Caco-2 (cell line): ENCODE measurements at regions not wholly inside any gene's neighbourhood (a gene's known extent, or its start where the extent isn't known, plus 50 kb on each side); places are given as distances from the start of the nearest gene placed in this dataset.

Experiments
- BruUV-seq: library from RNA; stranded (reverse); fragments of 400-500 nt; replicated peaks from 2 replicates; lab custom pipeline; 2021; lab: Mats Ljungman, UMichigan
- CTCF ChIA-PET: fragments of 300-600 bp; sonication (Branson Sonifier 250); formaldehyde crosslinking; loops from one replicate; lab custom pipeline; 2022; ENCODE audit warnings: antibody characterized with exemption; lab: Charles Lee
- POLR2A ChIA-PET: fragments of 300-600 bp; sonication (Branson Sonifier 250); formaldehyde crosslinking; loops from one replicate; lab custom pipeline; 2022; ENCODE audit warnings: antibody characterized with exemption; lab: Charles Lee
- DNase-seq, 2 experiments: peaks; one replicate each; pipeline versions ENCODE4 v3.0.0 to v3.0.0-alpha.2; 2020 to 2022
- H3K27me3 ChIP-seq: replicated peaks from 2 replicates; pipeline ENCODE4 v1.6.0; 2011; ENCODE audit warnings: low read length; ENCODE audit not compliant: control insufficient read depth, insufficient read depth
- H3K36me3 ChIP-seq: 2 replicates; pipeline ENCODE4 v1.5.1; 2011; ENCODE audit warnings: low read length; ENCODE audit not compliant: control insufficient read depth, insufficient read depth
- H3K4me1 ChIP-seq: fragments of 250-450 bp; sonication (Bioruptor Pico); 2 replicates; pipeline ENCODE4 v1.5.1; 2020; ENCODE audit warnings: mild to moderate bottlenecking
- H3K4me3 ChIP-seq: 2 replicates; pipeline ENCODE4 v1.5.1; 2011; ENCODE audit warnings: low read depth, mild to moderate bottlenecking, control low read depth, low read length
- H3K9me3 ChIP-seq: fragments of 250-450 bp; sonication (Bioruptor Pico); 2 replicates; pipeline ENCODE4 v1.5.1; 2020; ENCODE audit warnings: mild to moderate bottlenecking, moderate library complexity
- H3K27ac Mint-ChIP-seq: one replicate; pipeline ENCODE4 v1.8.0; 2022; ENCODE audit warnings: mixed read lengths; ENCODE audit not compliant: unreplicated experiment
- H3K27me3 Mint-ChIP-seq: one replicate; pipeline ENCODE4 v1.8.0; 2022; ENCODE audit warnings: mixed read lengths; ENCODE audit not compliant: insufficient read depth, unreplicated experiment
- H3K36me3 Mint-ChIP-seq: one replicate; pipeline ENCODE4 v1.8.0; 2022; ENCODE audit warnings: mild to moderate bottlenecking, mixed read lengths; ENCODE audit not compliant: insufficient read depth, unreplicated experiment
- H3K4me1 Mint-ChIP-seq: one replicate; pipeline ENCODE4 v1.8.0; 2022; ENCODE audit warnings: low read depth, mixed read lengths; ENCODE audit not compliant: unreplicated experiment
- H3K4me3 Mint-ChIP-seq: one replicate; pipeline ENCODE4 v1.8.0; 2022; ENCODE audit warnings: mild to moderate bottlenecking, moderate library complexity, mixed read lengths; ENCODE audit not compliant: unreplicated experiment
- H3K9me3 Mint-ChIP-seq: one replicate; pipeline ENCODE4 v1.8.0; 2022; ENCODE audit warnings: mixed read lengths; ENCODE audit not compliant: unreplicated experiment
- CTCF ChIP-seq, 2 experiments: fragments of 200-600 bp in 1 of 2; IDR thresholded peaks; 1 replicate in 1 of 2; 2 replicates in 1 of 2; pipeline versions ENCODE4 v1.5.1 to v1.8.0; 2011 to 2022; ENCODE audit warnings: antibody characterized with exemption in 1 of 2, control low read depth in 1 of 2, inconsistent platforms in 1 of 2, low read depth in 1 of 2, low read length in 1 of 2, mild to moderate bottlenecking in 1 of 2, moderate library complexity in 1 of 2; ENCODE audit not compliant: insufficient read depth in 1 of 2, severe bottlenecking in 1 of 2, unreplicated experiment in 1 of 2
- intact Hi-C: fragments of 100-400 bp; cut with micrococcal nuclease; formaldehyde crosslinking; loops from one replicate; pipeline ENCODE4 v1.10.0; 2022; ENCODE audit not compliant: unreplicated experiment

GRCh38 chr1:214971071-214971470, 111.5 kb upstream of the KCNK2 start:
- CTCF ChIA-PET, result no interaction called here
- Mint-ChIP-seq H3K36me3 (no peaks in the 10 kb centered on the region), H3K4me3 (no peak overlapping the region), H3K27ac (no peak overlapping the region), H3K4me1 (no peaks in the 10 kb centered on the region), H3K9me3 (no peaks in the 10 kb centered on the region), H3K27me3 (peaks cover 5% of the 10 kb centered on the region)
- Histone ChIP-seq H3K36me3 (no peaks in the 10 kb centered on the region), H3K9me3 (no peaks in the 10 kb centered on the region), H3K4me1 (no peaks in the 10 kb centered on the region), H3K4me3 (no peak overlapping the region), H3K27me3 (no peaks in the 10 kb centered on the region)
- intact Hi-C loops, result no loop called here
- BruUV-seq, result no TSS peak
- DNase-seq, result no peak
- no peak for TF ChIP-seq CTCF (IDR thresholded peaks at IDR 0.05; ENCODE audit: insufficient read depth in 1 of 2, low read depth in 1 of 2, low read length in 1 of 2, severe bottlenecking in 1 of 2, unreplicated experiment in 1 of 2)
- POLR2A ChIA-PET, result no interaction called here

- H3K4me3 ChIP-seq, result no peak overlapping the region
- BruUV-seq, result no TSS peak
- peaks cover 8% of the 10 kb centered on the region for H3K27me3 Mint-ChIP-seq
- H3K4me3 Mint-ChIP-seq, result no peak overlapping the region
- intact Hi-C loops, result no loop called here
- TF ChIP-seq CTCF (IDR thresholded peaks at IDR 0.05; ENCODE audit: insufficient read depth in 1 of 2, low read depth in 1 of 2, low read length in 1 of 2, severe bottlenecking in 1 of 2, unreplicated experiment in 1 of 2), result no peak
- no peaks in the 10 kb centered on the region for H3K36me3 Mint-ChIP-seq
- no peaks in the 10 kb centered on the region for H3K4me1 Mint-ChIP-seq
- no peaks in the 10 kb centered on the region for H3K36me3 ChIP-seq
- CTCF ChIA-PET, result no interaction called here
- H3K9me3 ChIP-seq, result no peaks in the 10 kb centered on the region
- peaks cover 8% of the 10 kb centered on the region for H3K9me3 Mint-ChIP-seq
- DNase-seq, result no peak
- H3K27me3 ChIP-seq, result no peaks in the 10 kb centered on the region
- POLR2A ChIA-PET, result no interaction called here
- H3K27ac Mint-ChIP-seq, result no peak overlapping the region
- no peaks in the 10 kb centered on the region for H3K4me1 ChIP-seq
These were observed 108.5 kb upstream of the KCNK2 start for GRCh38 chr1:214974002-214974401.

- H3K9me3 ChIP-seq, result no peaks in the 10 kb centered on the region
- Mint-ChIP-seq H3K27me3 (peaks cover 8% of the 10 kb centered on the region), H3K4me3 (no peak overlapping the region), H3K27ac (no peak overlapping the region), H3K36me3 (no peaks in the 10 kb centered on the region), H3K4me1 (no peaks in the 10 kb centered on the region), H3K9me3 (peaks cover 9% of the 10 kb centered on the region)
- intact Hi-C loops, result no loop called here
- no peaks in the 10 kb centered on the region for H3K27me3 ChIP-seq
- H3K4me3 ChIP-seq, result no peak overlapping the region
- no peak for DNase-seq
- no TSS peak for BruUV-seq
- CTCF ChIA-PET, result interaction anchor here (0.7 kb wide), 1 partner anchor 790 kb away, joined by 5 read pairs; no protein-coding TSS in a partner anchor
- no peak for TF ChIP-seq CTCF (IDR thresholded peaks at IDR 0.05; ENCODE audit: insufficient read depth in 1 of 2, low read depth in 1 of 2, low read length in 1 of 2, severe bottlenecking in 1 of 2, unreplicated experiment in 1 of 2)
- H3K36me3 ChIP-seq, result no peaks in the 10 kb centered on the region
- POLR2A ChIA-PET, result no interaction called here
- H3K4me1 ChIP-seq, result no peaks in the 10 kb centered on the region
These were observed 105.9 kb upstream of the KCNK2 start for GRCh38 chr1:214976665-214977064.
